Endothelial cell of umbilical vein (primary cell): ENCODE measurements at regions not wholly inside any gene's neighbourhood (a gene's known extent, or its start where the extent isn't known, plus 50 kb on each side); places are given as distances from the start of the nearest gene placed in this dataset.

ENCODE experiments used
- BruUV-seq: library from RNA; stranded (reverse); fragments of 400-500 nt; replicated peaks from 2 replicates; lab custom pipeline; 2021; lab: Mats Ljungman, UMichigan
- CTCF ChIA-PET: fragments of 300-600, 350-600 bp; sonication (Branson Sonifier 250); formaldehyde crosslinking; loops from one replicate; lab custom pipeline; 2021; ENCODE audit warnings: antibody characterized with exemption, inconsistent platforms; lab: Charles Lee
- POLR2A ChIA-PET: fragments of 300-600, 350-600 bp; sonication (Branson Sonifier 250); formaldehyde crosslinking; loops from one replicate; lab custom pipeline; 2021; ENCODE audit warnings: antibody characterized with exemption, inconsistent platforms; lab: Charles Lee
- DNase-seq: peaks from one replicate; pipeline ENCODE4 v3.0.0-alpha.2; 2011; ENCODE audit warnings: low read depth, low spot score
- FAIRE-seq: peaks from 2 replicates; lab custom pipeline; 2011; peaks lifted over from hg19 to GRCh38; lab: Jason Lieb, UNC
- H2AFZ ChIP-seq: 2 replicates; pipeline ENCODE4 v1.6.0; 2012; ENCODE audit warnings: low read depth, low read length, control low read depth, inconsistent platforms
- H3K27ac ChIP-seq: 2 replicates; pipeline ENCODE4 v1.5.1; 2011; ENCODE audit warnings: low read depth, mild to moderate bottlenecking, control low read depth, low read length, moderate library complexity; ENCODE audit not compliant: insufficient read depth
- H3K27me3 ChIP-seq, 2 experiments: 2 replicates each; pipeline versions ENCODE4 v1.6.0 to v1.6.1; 2011; ENCODE audit warnings: low read length in 2 of 2, mixed read lengths in 1 of 2; ENCODE audit not compliant: control insufficient read depth in 2 of 2, insufficient read depth in 2 of 2
- H3K36me3 ChIP-seq, 2 experiments: 2 replicates in 1 of 2; 3 replicates in 1 of 2; pipeline ENCODE4 v1.5.1; 2011; ENCODE audit warnings: low read length in 2 of 2, mild to moderate bottlenecking in 1 of 2, moderate library complexity in 1 of 2; ENCODE audit not compliant: control insufficient read depth in 2 of 2, insufficient read depth in 2 of 2; ENCODE audit errors: extremely low read depth in 1 of 2
- H3K4me1 ChIP-seq: 3 replicates; pipeline ENCODE4 v1.5.1; 2011; ENCODE audit warnings: mild to moderate bottlenecking, low read length; ENCODE audit not compliant: control insufficient read depth, insufficient read depth; ENCODE audit errors: extremely low read depth
- H3K4me2 ChIP-seq: 2 replicates; pipeline ENCODE4 v1.6.1; 2011; ENCODE audit warnings: low read length, control low read depth, mixed read lengths; ENCODE audit not compliant: insufficient read depth
- H3K4me3 ChIP-seq, 3 experiments: fragments of 200-600 bp in 1 of 3; sonication (generic), shearing (Covaris generic) in 1 of 3; replicated peaks in 1 of 3; 2 replicates each; pipeline ENCODE4 v1.5.1; 2011 to 2016; ENCODE audit warnings: control low read depth in 3 of 3, low read length in 3 of 3, mild to moderate bottlenecking in 2 of 3, inconsistent platforms in 1 of 3, low read depth in 1 of 3, moderate library complexity in 1 of 3; ENCODE audit not compliant: insufficient read depth in 1 of 3
- H3K79me2 ChIP-seq: 2 replicates; pipeline ENCODE4 v1.6.0; 2012; ENCODE audit warnings: low read length, inconsistent platforms; ENCODE audit not compliant: control insufficient read depth, insufficient read depth
- H3K9ac ChIP-seq: replicated peaks from 2 replicates; pipeline ENCODE3; 2011; ENCODE audit warnings: low read length, control low read depth; ENCODE audit not compliant: insufficient read depth; ENCODE audit errors: extremely low read depth
- H3K9me1 ChIP-seq: replicated peaks from 3 replicates; pipeline ENCODE4 v1.6.0; 2011; ENCODE audit warnings: mild to moderate bottlenecking, low read length; ENCODE audit not compliant: control insufficient read depth, insufficient read depth; ENCODE audit errors: extremely low read depth
- H3K9me3 ChIP-seq: replicated peaks from 2 replicates; pipeline ENCODE4 v1.5.1; 2012; ENCODE audit warnings: low read length, inconsistent platforms; ENCODE audit not compliant: control insufficient read depth, insufficient read depth
- H4K20me1 ChIP-seq: replicated peaks from 2 replicates; pipeline ENCODE3; 2011; ENCODE audit warnings: mild to moderate bottlenecking, low read length; ENCODE audit not compliant: control insufficient read depth, insufficient read depth; ENCODE audit errors: extremely low read depth
- CTCF ChIP-seq, 2 donors: IDR thresholded peaks; 1 replicate in 1 of 2; 2 replicates in 1 of 2; pipeline ENCODE4 v1.5.1; 2011; ENCODE audit warnings: low read length in 2 of 2, mild to moderate bottlenecking in 2 of 2, moderate library complexity in 2 of 2, control low read depth in 1 of 2, inconsistent platforms in 1 of 2, low read depth in 1 of 2; ENCODE audit not compliant: insufficient read depth in 1 of 2; ENCODE audit errors: extremely low read depth in 1 of 2
- EZH2 ChIP-seq: IDR thresholded peaks from 2 replicates; pipeline ENCODE4 v1.6.1; 2012; ENCODE audit warnings: borderline replicate concordance, low read depth, mild to moderate bottlenecking, moderate library complexity, low read length, inconsistent platforms; ENCODE audit not compliant: severe bottlenecking
- FOS ChIP-seq: IDR thresholded peaks from 2 replicates; pipeline ENCODE4 v1.6.1; 2011; ENCODE audit warnings: mild to moderate bottlenecking, low read length, moderate library complexity, borderline replicate concordance; ENCODE audit not compliant: insufficient read depth
- GATA2 ChIP-seq: IDR thresholded peaks from 2 replicates; pipeline ENCODE4 v1.7.0; 2011; ENCODE audit warnings: low read depth, mild to moderate bottlenecking, moderate library complexity, mixed read lengths, low read length; ENCODE audit not compliant: insufficient read length, insufficient read depth
- JUN ChIP-seq: IDR thresholded peaks from 2 replicates; pipeline ENCODE4 v1.6.1; 2011; ENCODE audit warnings: borderline replicate concordance, low read depth; ENCODE audit not compliant: insufficient read length, insufficient read depth
- MYC ChIP-seq: IDR thresholded peaks from one replicate; pipeline ENCODE4 v1.6.1; 2011; ENCODE audit warnings: mild to moderate bottlenecking, low read depth, low read length
- POLR2A ChIP-seq: IDR thresholded peaks from 2 replicates; pipeline ENCODE4 v1.6.1; 2012; ENCODE audit warnings: low read depth, mild to moderate bottlenecking, control low read depth, low read length
- POLR2AphosphoS5 ChIP-seq: IDR thresholded peaks from 2 replicates; pipeline ENCODE4 v1.6.1; 2012; ENCODE audit warnings: low read depth, mild to moderate bottlenecking, control low read depth, low read length, moderate library complexity; ENCODE audit not compliant: insufficient read depth
- dilution Hi-C: fragments of 300-500 bp; cut with MboI; formaldehyde crosslinking; loops from one replicate; pipeline ENCODE4 v1.15.0; 2019; ENCODE audit warnings: low sequenced_read_pairs; ENCODE audit not compliant: extremely low pct_ligation_motif_present
- intact Hi-C: fragments of 100-400 bp; cut with micrococcal nuclease; formaldehyde crosslinking; loops from one replicate; pipeline ENCODE4 v1.10.0; 2022
- TF ChIP-seq, protein P1 (sequence below): IDR thresholded peaks from 2 replicates; pipeline ENCODE4 v1.6.1; 2011; ENCODE audit not compliant: insufficient read depth, insufficient read length

- Histone ChIP-seq H3K4me2 (no peak overlapping the region), H3K9ac (no peak overlapping the region), H3K79me2 (no peaks in the 10 kb centered on the region), H3K4me3 (no peak overlapping the region), H3K36me3 (no peaks in the 10 kb centered on the region), H4K20me1 (no peaks in the 10 kb centered on the region), H3K27ac (no peak overlapping the region), H3K4me1 (no peaks in the 10 kb centered on the region), H2AFZ (no peak overlapping the region), H3K27me3 (no peaks in the 10 kb centered on the region), H3K9me1 (no peaks in the 10 kb centered on the region), H3K9me3 (no peaks in the 10 kb centered on the region)
- TF ChIP-seq POLR2A (no peak), CTCF (IDR thresholded peaks at IDR 0.05; ENCODE audit: extremely low read depth in 1 of 2, insufficient read depth in 1 of 2, low read depth in 1 of 2, low read length in 2 of 2) (no peak), POLR2AphosphoS5 (no peak), MYC (no peak), EZH2 (no peak)
- TF ChIP-seq, protein P1, sequence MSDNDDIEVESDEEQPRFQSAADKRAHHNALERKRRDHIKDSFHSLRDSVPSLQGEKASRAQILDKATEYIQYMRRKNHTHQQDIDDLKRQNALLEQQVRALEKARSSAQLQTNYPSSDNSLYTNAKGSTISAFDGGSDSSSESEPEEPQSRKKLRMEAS, result no peak
- ChIA-PET CTCF (no interaction called here), POLR2A (no interaction called here)
- FAIRE-seq, result no peak
- no TSS peak for BruUV-seq
- intact Hi-C loops (no loop called here), dilution Hi-C loops (no loop called here)
- DNase-seq, result no peak
These were observed 195.8 kb upstream of the PKN2 start for GRCh38 chr1:88488237-88488636.

DNA sequence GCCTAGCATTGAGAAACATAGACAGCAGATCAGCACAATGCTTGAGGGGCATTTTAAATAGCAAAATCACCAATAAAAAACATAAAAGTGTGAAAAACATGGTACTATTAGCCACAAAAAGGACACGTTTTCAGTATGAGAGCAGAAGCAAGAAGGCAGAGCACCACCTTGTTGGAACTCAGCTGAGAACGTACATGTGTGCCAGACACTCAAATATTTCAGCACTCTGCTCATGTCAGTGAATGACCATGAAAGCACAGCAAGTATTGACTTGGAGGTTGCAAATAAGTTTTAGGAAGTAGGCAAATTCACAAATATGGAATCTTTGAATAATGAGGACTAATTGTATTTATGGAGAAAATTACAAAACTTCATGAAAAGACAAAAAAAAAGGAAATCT is 193.4 kb upstream of the PKN2 start:
- Histone ChIP-seq H3K9ac (no peak overlapping the region), H3K9me1 (no peaks in the 10 kb centered on the region), H3K27me3 (no peaks in the 10 kb centered on the region), H2AFZ (no peak overlapping the region), H4K20me1 (no peaks in the 10 kb centered on the region), H3K27ac (no peak overlapping the region), H3K4me3 (no peak overlapping the region), H3K9me3 (no peaks in the 10 kb centered on the region), H3K79me2 (no peaks in the 10 kb centered on the region), H3K4me1 (no peaks in the 10 kb centered on the region), H3K4me2 (no peak overlapping the region), H3K36me3 (no peaks in the 10 kb centered on the region)
- DNase-seq (no peak), FAIRE-seq (no peak)
- BruUV-seq, result no TSS peak
- ChIA-PET CTCF (no interaction called here), POLR2A (no interaction called here)
- TF ChIP-seq POLR2A, result no peak
- TF ChIP-seq, protein P1, result no peak
- no peak for TF ChIP-seq EZH2
- no peak for TF ChIP-seq MYC
- no peak for TF ChIP-seq JUN
- no peak for TF ChIP-seq POLR2AphosphoS5
- no peak for TF ChIP-seq FOS
- TF ChIP-seq GATA2, result no peak
- intact Hi-C loops, result no loop called here
- dilution Hi-C loops, result no loop called here
